GM13976 (cell line): ENCODE measurements at regions not wholly inside any gene's neighbourhood (a gene's known extent, or its start where the extent isn't known, plus 50 kb on each side); places are given as distances from the start of the nearest gene placed in this dataset.
"Not testable (repeated sequence)": the region's sequence is repeated elsewhere in the genome, so short reads cannot be mapped to it uniquely, and the experiment has no call there.

Source experiments
- DNase-seq: peaks from one replicate; pipeline ENCODE4 v3.0.0; 2012; ENCODE audit warnings: low spot score
- CTCF ChIP-seq: IDR thresholded peaks from 2 replicates; pipeline ENCODE4 v1.5.1; 2012; ENCODE audit warnings: borderline replicate concordance, mild to moderate bottlenecking; ENCODE audit not compliant: insufficient read depth; ENCODE audit errors: extremely low read depth, missing control alignments, control extremely low read depth
- in situ Hi-C: fragments of 300-500 bp; cut with MboI; formaldehyde crosslinking; loops from one replicate; pipeline ENCODE4 v1.12.0; 2022; ENCODE audit warnings: low sequenced_read_pairs, mixed read lengths, inconsistent platforms; ENCODE audit not compliant: unreplicated experiment

GRCh38 chr16:63672493-63672892 lies 1449.4 kb downstream of the CDH11 start:
- DNase-seq, result no peak
- no peak for TF ChIP-seq CTCF
- in situ Hi-C loops, result no loop called here

GRCh38 chr16:63663155-63663554 lies 1458.7 kb downstream of the CDH11 start:
- no peak for DNase-seq
- in situ Hi-C loops, result no loop called here
- TF ChIP-seq CTCF, result no peak

GRCh38 chr16:63655846-63656245 lies 1466.0 kb downstream of the CDH11 start:
- DNase-seq, result no peak
- in situ Hi-C loops, result no loop called here
- no peak for TF ChIP-seq CTCF

GRCh38 chr16:63653044-63653839 lies 1468.6 kb downstream of the CDH11 start:
- no peak for TF ChIP-seq CTCF
- DNase-seq, result no peak
- in situ Hi-C loops, result no loop called here

GRCh38 chr16:63652091-63652490 lies 1469.8 kb downstream of the CDH11 start:
- no peak for TF ChIP-seq CTCF
- in situ Hi-C loops, result no loop called here
- no peak for DNase-seq

GRCh38 chr16:63650550-63650949 lies 1471.3 kb downstream of the CDH11 start:
- DNase-seq, result no peak
- TF ChIP-seq CTCF, result no peak
- in situ Hi-C loops, result no loop called here

- in situ Hi-C loops, DNase-seq: not testable (repeated sequence)
Observed at GRCh38 chr16:63633706-63634445, 1488.0 kb downstream of the CDH11 start.
